Adipocyte (in vitro differentiated cells): ENCODE measurements at regions not wholly inside any gene's neighbourhood (a gene's known extent, or its start where the extent isn't known, plus 50 kb on each side); places are given as distances from the start of the nearest gene placed in this dataset.
"Not testable (repeated sequence)": the region's sequence is repeated elsewhere in the genome, so short reads cannot be mapped to it uniquely, and the experiment has no call there.

Experiments
- DNase-seq: peaks from one replicate; pipeline ENCODE4 v3.0.0-alpha.2; 2015; ENCODE audit warnings: low read depth
- H3K27me3 ChIP-seq: replicated peaks from 2 replicates; pipeline ENCODE4 v1.7.0; 2013; ENCODE audit warnings: mild to moderate bottlenecking, low read length, moderate library complexity; ENCODE audit not compliant: control insufficient read depth, insufficient read depth
- H3K36me3 ChIP-seq: 2 replicates; pipeline ENCODE4 v1.7.0; 2013; ENCODE audit warnings: low read length, mild to moderate bottlenecking, moderate library complexity; ENCODE audit not compliant: control insufficient read depth, insufficient read depth, severe bottlenecking
- H3K4me1 ChIP-seq: 2 replicates; pipeline ENCODE4 v1.7.0; 2013; ENCODE audit warnings: mild to moderate bottlenecking, low read length, moderate library complexity; ENCODE audit not compliant: control insufficient read depth, insufficient read depth
- H3K4me3 ChIP-seq: 2 replicates; pipeline ENCODE4 v1.7.0; 2013; ENCODE audit warnings: mild to moderate bottlenecking, low read length, moderate library complexity
- H3K9ac ChIP-seq: 2 replicates; pipeline ENCODE4 v1.7.0; 2013; ENCODE audit warnings: mild to moderate bottlenecking, low read length, moderate library complexity
- H3K9me3 ChIP-seq: 2 replicates; pipeline ENCODE4 v1.7.0; 2013; ENCODE audit warnings: mild to moderate bottlenecking, low read length, moderate library complexity; ENCODE audit not compliant: control insufficient read depth

DNA sequence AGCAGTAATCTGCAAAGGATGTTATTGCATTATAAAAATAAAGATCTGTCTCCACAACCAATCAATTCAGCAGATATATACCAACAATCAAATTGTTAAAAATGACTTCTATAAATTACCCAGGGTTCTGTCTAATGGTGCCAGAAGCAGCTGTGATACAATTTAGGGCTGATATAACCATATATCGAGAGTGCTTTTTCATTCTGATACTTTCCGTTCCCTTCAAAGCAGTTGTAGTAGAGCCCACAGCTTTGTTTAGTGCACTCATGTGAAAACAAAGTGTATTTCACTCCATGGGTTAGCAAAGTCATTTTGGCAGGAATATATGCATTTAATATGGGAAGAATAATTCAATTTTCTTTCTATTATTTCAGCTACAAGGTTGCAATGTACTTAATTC is 83.1 kb upstream of the CHCHD3 start:
- H3K4me1 ChIP-seq, result no peaks in the 10 kb centered on the region
- no peak overlapping the region for H3K4me3 ChIP-seq
- DNase-seq, result no peak
- H3K27me3 ChIP-seq, result peaks cover 8% of the 10 kb centered on the region
- no peaks in the 10 kb centered on the region for H3K36me3 ChIP-seq
- no peak overlapping the region for H3K9ac ChIP-seq
- H3K9me3 ChIP-seq, result no peaks in the 10 kb centered on the region

DNA sequence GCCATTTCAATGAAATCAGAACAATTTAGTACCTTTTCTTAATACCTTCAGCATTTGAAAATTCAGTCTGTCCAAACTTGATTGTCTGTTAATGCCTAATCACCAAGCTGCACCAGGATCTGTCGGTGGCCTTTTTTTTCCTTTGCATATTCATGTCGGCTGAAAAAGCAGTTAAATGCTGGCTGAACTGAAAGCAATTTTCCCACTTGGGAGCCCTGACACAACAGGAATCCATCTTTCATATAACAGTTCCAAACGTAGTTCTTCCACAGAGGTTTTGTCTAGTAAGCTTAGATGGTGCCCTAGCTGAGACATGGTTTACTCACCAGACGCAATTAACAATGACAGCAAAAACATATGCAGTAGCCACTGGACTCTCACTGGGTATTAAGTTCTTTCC is 83.6 kb upstream of the CHCHD3 start:
- no peak for DNase-seq
- no peaks in the 10 kb centered on the region for H3K9me3 ChIP-seq
- H3K27me3 ChIP-seq, result peaks cover 8% of the 10 kb centered on the region
- no peak overlapping the region for H3K4me3 ChIP-seq
- no peaks in the 10 kb centered on the region for H3K4me1 ChIP-seq
- H3K9ac ChIP-seq, result no peak overlapping the region
- H3K36me3 ChIP-seq, result no peaks in the 10 kb centered on the region

DNA sequence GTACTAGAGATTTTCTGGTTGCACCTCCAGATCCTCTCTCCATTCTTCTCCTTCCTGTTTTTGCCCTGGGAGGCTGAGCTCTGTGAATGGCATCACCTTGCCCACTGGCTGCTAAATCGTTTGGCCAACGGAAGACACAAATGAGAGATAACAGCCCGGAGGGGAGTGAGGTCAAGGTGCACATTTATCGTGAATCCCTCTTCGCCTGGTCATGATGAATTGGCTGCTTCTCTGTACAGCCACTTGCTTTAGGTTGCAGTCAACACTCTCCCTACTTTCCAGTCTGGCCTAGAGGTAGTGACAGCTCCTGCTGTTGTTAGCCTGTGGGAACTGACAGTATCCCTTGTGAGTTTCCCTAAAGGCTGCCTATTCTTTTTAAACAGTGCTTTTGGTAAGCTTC is 85.4 kb upstream of the CHCHD3 start:
- no peaks in the 10 kb centered on the region for H3K9me3 ChIP-seq
- no peak overlapping the region for H3K4me3 ChIP-seq
- peaks cover 8% of the 10 kb centered on the region for H3K27me3 ChIP-seq
- H3K36me3 ChIP-seq, result no peaks in the 10 kb centered on the region
- H3K4me1 ChIP-seq, result no peaks in the 10 kb centered on the region
- no peak overlapping the region for H3K9ac ChIP-seq
- no peak for DNase-seq

DNA sequence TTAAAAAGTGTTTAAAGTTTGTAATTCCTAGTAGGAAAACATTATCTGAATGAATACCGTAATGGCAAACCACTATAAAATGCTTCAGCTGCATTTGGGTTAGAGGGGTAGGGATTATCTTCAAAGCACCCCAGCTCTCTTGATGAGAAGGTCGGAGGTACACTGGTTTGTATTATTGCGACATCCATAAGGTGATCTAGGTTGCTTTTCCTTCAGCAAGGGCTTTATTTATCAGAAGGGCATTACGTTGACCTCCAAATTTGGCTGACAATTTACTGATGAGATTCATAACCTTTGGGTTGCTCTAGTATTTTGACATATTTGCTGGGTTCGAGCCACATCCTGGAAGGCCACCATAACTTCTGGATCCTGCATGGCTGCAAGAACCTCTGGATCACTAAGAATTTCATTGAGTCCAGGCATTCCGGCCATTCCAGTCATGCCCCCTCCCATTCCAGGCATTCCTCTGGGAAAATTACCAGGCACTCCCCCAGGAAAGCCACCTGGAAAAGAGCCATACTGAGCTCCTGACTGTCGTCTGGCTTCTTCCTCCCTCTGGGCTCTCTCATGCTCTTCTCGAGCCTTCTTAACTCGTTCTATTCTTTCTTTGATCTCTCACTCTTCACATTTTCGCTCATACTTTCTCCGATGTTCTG is 83.6 kb upstream of the EXOC4 start:
- H3K9me3 ChIP-seq, DNase-seq, H3K4me1 ChIP-seq, H3K36me3 ChIP-seq, H3K4me3 ChIP-seq, H3K9ac ChIP-seq: not testable (repeated sequence)
- H3K27me3 ChIP-seq, result peaks cover 13% of the 10 kb centered on the region

DNA sequence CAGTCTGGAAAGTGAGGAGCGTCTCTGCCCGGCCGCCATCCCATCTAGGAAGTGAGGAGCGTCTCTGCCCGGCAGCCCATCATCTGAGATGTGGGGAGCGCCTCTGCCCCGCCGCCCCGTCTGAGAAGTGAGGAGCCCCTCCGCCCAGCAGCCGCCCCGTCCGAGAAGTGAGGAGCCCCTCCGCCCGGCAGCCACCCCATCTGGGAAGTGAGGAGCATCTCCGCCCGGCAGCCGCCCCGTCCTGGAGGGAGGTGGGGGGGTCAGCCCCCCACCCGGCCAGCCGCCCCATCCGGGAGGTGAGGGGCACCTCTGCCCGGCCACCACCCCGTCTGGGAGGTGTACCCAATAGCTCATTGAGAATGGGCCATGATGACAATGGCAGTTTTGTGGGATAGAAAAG is 75.4 kb upstream of the EXOC4 start:
- DNase-seq, H3K36me3 ChIP-seq, H3K4me3 ChIP-seq, H3K9me3 ChIP-seq, H3K4me1 ChIP-seq, H3K9ac ChIP-seq, H3K27me3 ChIP-seq: not testable (repeated sequence)

DNA sequence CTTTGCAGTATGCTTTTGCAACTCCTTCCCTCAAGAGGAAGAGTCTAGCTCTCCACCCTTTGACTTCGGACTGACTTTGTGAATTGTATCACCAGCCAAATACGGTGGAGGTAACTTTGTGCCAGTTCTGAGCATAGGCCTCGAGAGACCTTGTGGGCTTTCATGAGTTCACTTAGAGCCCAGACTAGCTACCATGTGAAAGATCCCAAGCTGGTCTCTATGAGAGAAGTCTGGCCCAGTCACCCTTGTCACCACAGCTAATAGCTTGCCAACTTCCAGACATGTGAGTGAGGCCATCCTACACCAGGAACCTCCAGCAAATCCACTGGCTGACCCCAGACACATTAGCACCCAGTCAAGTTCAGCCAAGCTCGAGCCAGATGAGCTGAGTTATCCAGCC is 72.2 kb upstream of the EXOC4 start:
- Histone ChIP-seq H3K27me3 (peaks cover 11% of the 10 kb centered on the region), H3K4me3 (no peak overlapping the region), H3K9ac (no peak overlapping the region), H3K4me1 (peaks cover 7% of the 10 kb centered on the region), H3K9me3 (no peaks in the 10 kb centered on the region), H3K36me3 (no peaks in the 10 kb centered on the region)
- no peak for DNase-seq

DNA sequence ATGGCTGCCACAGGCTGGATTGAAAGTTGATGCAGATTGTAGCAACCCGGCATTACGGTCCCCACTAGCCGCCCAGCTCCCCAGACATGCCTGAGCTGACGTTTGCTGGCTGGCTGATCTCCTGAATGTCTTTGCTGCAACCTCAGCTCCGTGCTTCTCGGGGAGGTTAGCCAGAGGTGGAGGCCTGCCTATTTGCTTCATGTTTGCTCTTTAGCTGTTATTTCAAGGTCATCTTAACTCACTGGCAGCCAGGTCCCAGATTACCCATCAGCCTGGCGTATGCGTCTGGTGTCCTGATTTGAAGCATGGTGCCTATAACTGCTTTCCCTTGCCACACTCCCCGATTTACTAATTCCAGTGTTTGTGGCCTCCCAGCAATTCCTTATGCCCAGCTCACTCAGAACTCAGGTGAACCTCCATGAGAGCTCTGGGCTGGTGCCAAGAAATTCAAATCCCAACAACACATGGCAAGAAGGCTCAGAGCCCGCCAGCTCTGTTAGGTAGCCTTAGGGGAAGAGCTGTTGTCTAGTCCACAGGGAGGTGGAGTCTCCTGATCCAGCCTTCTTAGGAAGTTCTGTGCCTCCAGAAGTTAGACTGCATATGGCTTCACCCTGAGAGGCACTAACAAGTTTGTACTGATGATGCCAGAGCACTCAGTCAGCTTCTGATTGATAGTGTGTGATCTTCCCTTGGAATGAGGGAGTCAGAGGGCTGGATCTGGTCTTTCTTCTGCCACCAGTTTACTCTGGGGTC is 69.7 kb upstream of the EXOC4 start:
- no peak for DNase-seq
- peaks cover 7% of the 10 kb centered on the region for H3K4me1 ChIP-seq
- no peak overlapping the region for H3K4me3 ChIP-seq
- no peak overlapping the region for H3K9ac ChIP-seq
- H3K36me3 ChIP-seq, result no peaks in the 10 kb centered on the region
- no peaks in the 10 kb centered on the region for H3K9me3 ChIP-seq
- peaks cover 11% of the 10 kb centered on the region for H3K27me3 ChIP-seq

DNA sequence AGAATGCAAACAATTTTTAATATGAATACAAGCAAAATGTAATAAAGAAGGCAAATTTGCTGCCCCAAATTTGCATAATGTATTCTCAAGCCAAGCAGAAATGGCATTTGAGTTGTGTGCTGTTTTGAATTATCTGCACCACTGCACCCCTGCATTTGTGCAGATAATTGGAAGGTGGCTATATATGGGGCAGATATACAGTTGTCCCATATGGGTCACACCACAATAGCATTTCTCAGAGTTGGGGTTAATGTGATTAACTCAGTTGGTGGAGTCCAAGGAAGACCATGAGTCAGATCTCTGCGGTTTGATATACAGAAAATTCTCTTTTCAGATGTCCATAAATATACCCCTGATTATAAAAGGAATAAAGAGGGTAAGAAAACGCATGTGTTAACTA is 68.9 kb upstream of the EXOC4 start:
- DNase-seq, result no peak
- H3K4me3 ChIP-seq, result no peak overlapping the region
- H3K36me3 ChIP-seq, result no peaks in the 10 kb centered on the region
- H3K4me1 ChIP-seq, result peaks cover 7% of the 10 kb centered on the region
- no peaks in the 10 kb centered on the region for H3K9me3 ChIP-seq
- peaks cover 11% of the 10 kb centered on the region for H3K27me3 ChIP-seq
- H3K9ac ChIP-seq, result no peak overlapping the region

DNA sequence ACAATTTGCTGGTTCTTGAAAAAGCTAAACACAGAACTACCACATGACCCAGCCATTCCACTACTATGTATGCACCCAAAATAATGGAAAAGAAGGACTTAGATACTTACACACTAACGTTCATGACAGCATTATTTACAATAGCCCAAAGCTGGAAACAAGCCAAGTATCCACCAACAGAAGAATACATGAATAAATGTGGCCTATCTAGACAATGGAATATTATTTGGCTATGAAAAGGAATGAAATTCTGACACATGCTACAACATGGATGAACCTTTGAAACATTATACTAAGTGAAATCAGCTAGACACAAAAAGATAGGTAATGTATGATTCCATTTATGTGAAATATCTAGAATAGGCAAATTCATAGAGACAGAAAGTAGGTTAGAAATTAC is 67.4 kb upstream of the EXOC4 start:
- H3K4me1 ChIP-seq, result no peaks in the 10 kb centered on the region
- no peak for DNase-seq
- no peak overlapping the region for H3K4me3 ChIP-seq
- H3K36me3 ChIP-seq, result no peaks in the 10 kb centered on the region
- H3K9me3 ChIP-seq, result no peaks in the 10 kb centered on the region
- peaks cover 17% of the 10 kb centered on the region for H3K27me3 ChIP-seq
- H3K9ac ChIP-seq, result no peak overlapping the region

DNA sequence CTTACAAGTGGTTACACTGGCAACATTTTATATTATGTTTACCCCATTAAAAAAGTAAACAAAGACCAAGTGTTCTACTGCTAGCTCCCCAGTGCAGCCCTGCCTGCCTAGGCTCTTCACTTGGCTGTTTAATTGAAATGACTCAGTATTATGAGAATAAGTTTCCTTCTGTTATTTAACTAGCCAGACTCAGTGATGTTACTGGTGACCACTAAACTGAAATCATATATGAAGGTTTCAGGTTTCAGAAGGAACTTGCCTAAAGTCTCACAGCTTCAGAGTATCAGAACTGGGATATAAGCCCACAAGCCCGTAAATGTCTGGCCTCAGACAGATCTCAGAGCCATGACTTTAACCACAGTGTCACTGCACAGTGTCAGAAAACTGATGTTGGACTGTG is 66.8 kb upstream of the EXOC4 start:
- DNase-seq, result no peak
- Histone ChIP-seq H3K27me3 (peaks cover 19% of the 10 kb centered on the region), H3K36me3 (no peaks in the 10 kb centered on the region), H3K4me1 (no peaks in the 10 kb centered on the region), H3K9ac (no peak overlapping the region), H3K9me3 (no peaks in the 10 kb centered on the region), H3K4me3 (no peak overlapping the region)

DNA sequence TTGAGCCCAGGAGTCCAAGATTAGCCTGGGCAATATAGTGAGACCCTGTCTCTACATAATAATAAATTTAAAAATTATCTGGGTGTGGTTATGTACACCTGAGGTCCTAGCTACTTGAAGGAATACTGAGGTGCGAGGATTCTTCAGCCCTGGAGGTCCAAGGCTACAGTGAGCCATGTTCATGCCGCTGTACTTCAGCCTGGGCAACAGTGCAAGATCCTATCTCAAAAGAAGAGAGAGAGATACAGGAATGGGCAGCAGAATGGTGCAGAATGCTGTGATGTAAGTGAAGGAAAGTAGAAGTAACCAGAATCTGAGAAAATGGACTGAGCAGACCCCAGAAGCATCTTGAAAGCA is 62.7 kb upstream of the EXOC4 start:
- Histone ChIP-seq H3K36me3 (no peaks in the 10 kb centered on the region), H3K9me3 (no peaks in the 10 kb centered on the region), H3K4me1 (no peaks in the 10 kb centered on the region), H3K4me3 (no peak overlapping the region), H3K27me3 (peaks cover 21% of the 10 kb centered on the region), H3K9ac (no peak overlapping the region)
- no peak for DNase-seq

DNA sequence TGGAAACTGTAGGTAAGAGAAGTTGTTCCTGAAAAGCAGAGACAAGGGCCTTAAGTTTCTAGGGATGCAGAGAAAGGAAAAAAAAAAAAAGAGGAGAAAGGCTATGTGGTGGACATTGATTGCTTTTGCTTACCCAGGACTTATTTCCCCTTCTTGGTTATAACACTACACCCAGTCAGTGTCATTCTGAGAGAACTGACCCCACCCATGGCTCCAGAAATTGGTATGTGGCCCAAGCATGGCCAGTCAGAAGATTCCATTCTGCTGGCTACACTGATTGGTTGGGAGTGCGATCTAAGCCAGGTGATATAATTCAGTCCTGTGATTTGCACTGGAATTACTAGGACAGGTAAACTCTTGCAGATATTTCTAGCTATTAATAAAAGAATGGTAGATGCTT is 62.2 kb upstream of the EXOC4 start:
- H3K27me3 ChIP-seq, result peaks cover 20% of the 10 kb centered on the region
- H3K36me3 ChIP-seq, result no peaks in the 10 kb centered on the region
- DNase-seq, result no peak
- no peak overlapping the region for H3K9ac ChIP-seq
- H3K4me3 ChIP-seq, result no peak overlapping the region
- no peaks in the 10 kb centered on the region for H3K4me1 ChIP-seq
- no peaks in the 10 kb centered on the region for H3K9me3 ChIP-seq
